LNCAP (cell line): ENCODE measurements at regions not wholly inside any gene's neighbourhood (a gene's known extent, or its start where the extent isn't known, plus 50 kb on each side); places are given as distances from the start of the nearest gene placed in this dataset.

Experiments
- TF ChIP-seq, protein P1 (sequence below): fragments of 450-650 bp; IDR thresholded peaks from 2 replicates; pipeline ENCODE4 v1.5.1; 2017; ENCODE audit warnings: mild to moderate bottlenecking

GRCh38 chr14:38930898-38931297 is 172.1 kb downstream of the SEC23A start:
- TF ChIP-seq, protein P1, sequence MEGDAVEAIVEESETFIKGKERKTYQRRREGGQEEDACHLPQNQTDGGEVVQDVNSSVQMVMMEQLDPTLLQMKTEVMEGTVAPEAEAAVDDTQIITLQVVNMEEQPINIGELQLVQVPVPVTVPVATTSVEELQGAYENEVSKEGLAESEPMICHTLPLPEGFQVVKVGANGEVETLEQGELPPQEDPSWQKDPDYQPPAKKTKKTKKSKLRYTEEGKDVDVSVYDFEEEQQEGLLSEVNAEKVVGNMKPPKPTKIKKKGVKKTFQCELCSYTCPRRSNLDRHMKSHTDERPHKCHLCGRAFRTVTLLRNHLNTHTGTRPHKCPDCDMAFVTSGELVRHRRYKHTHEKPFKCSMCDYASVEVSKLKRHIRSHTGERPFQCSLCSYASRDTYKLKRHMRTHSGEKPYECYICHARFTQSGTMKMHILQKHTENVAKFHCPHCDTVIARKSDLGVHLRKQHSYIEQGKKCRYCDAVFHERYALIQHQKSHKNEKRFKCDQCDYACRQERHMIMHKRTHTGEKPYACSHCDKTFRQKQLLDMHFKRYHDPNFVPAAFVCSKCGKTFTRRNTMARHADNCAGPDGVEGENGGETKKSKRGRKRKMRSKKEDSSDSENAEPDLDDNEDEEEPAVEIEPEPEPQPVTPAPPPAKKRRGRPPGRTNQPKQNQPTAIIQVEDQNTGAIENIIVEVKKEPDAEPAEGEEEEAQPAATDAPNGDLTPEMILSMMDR, result no peak

GRCh38 chr14:38930022-38930421 is 173.0 kb downstream of the SEC23A start:
- TF ChIP-seq, protein P1, result no peak

DNA sequence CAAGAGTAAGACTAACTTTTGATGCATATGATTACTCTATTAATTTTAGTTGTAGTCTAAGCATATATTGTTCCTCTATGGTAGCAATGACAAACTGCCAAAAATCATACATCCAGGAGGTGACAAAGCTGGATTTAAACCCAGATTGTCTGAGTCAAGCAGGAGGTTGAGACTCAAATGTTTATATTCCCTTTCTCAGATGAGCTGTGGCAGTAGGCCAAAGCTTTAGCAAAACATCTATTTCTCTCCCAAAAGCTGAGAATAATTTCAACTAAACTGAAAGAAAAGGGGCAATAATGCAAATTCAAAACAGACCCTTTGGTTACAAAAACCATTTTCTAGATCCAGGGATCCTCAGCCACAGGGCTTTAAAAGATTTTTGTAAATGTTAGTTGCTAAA is 173.6 kb downstream of the SEC23A start:
- TF ChIP-seq, protein P1, result no peak

DNA sequence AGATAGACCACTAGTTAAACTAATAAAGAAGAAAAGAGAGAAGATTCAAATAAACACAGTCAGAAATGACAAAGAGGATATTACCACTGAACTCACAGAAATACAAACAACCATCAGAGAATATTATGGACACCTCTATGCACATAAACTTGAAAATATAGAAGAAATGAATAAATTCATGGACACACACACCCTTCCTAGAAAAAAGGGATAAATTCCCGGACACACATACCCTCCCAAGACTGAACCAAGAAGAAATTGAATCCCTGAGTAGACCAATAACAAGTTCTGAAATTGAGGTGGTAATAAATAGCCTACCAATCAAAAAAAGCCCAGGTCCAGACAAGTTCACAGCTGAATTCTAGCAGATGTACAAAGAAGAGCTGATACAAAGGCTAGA is 187.9 kb downstream of the SEC23A start:
- TF ChIP-seq, protein P1, result no peak

GRCh38 chr14:38910092-38910491 is 192.9 kb downstream of the SEC23A start:
- TF ChIP-seq, protein P1, result no peak

- TF ChIP-seq, protein P1, result no peak
Measured at GRCh38 chr14:38904959-38905358, 198.1 kb downstream of the SEC23A start.

GRCh38 chr14:38901791-38902190 is 201.2 kb downstream of the SEC23A start:
- TF ChIP-seq, protein P1, result no peak

- TF ChIP-seq, protein P1, result no peak
Measured at GRCh38 chr14:38900887-38901286, 202.1 kb downstream of the SEC23A start.
